B cell (primary cell): ENCODE measurements at regions not wholly inside any gene's neighbourhood (a gene's known extent, or its start where the extent isn't known, plus 50 kb on each side); places are given as distances from the start of the nearest gene placed in this dataset.
"Not testable (repeated sequence)": the region's sequence is repeated elsewhere in the genome, so short reads cannot be mapped to it uniquely, and the experiment has no call there.

Experiments used
- ATAC-seq: fragments of 200-7000 bp; cut with Tn5 transposase; one replicate; pipeline ENCODE4 v1.10.0; 2021; ENCODE audit warnings: low read depth, mild to moderate bottlenecking, moderate number of reproducible peaks, moderate library complexity
- CTCF ChIA-PET: fragments of 350-600 bp; sonication (Branson Sonifier 250); formaldehyde crosslinking; loops from one replicate; lab custom pipeline; 2021; ENCODE audit warnings: antibody characterized with exemption, inconsistent platforms; lab: Charles Lee
- POLR2A ChIA-PET: fragments of 350-600 bp; sonication (Branson Sonifier 250); formaldehyde crosslinking; loops from one replicate; lab custom pipeline; 2021; ENCODE audit warnings: antibody characterized with exemption; lab: Charles Lee
- DNase-seq: peaks from one replicate; pipeline ENCODE4 v3.0.0; 2013
- H2AFZ ChIP-seq: 2 replicates; pipeline ENCODE4 v1.6.1; 2012; ENCODE audit warnings: mild to moderate bottlenecking, low read depth, low read length; ENCODE audit not compliant: insufficient read depth, poor library complexity, severe bottlenecking
- H3K27ac ChIP-seq, 2 donors: 1 replicate in 1 of 2; 2 replicates in 1 of 2; pipeline ENCODE4 v1.5.1; 2012 to 2013; ENCODE audit warnings: low read length in 2 of 2, mild to moderate bottlenecking in 2 of 2, moderate library complexity in 1 of 2
- H3K27me3 ChIP-seq, 4 experiments: fragments of 200-600 bp in 1 of 4; sonication (generic) in 1 of 4; replicated peaks in 1 of 4; 1 replicate in 2 of 4; 2 replicates in 2 of 4; pipeline versions ENCODE4 v1.6.1 to v1.7.0; 2013 to 2016; ENCODE audit warnings: low read length in 3 of 4, mild to moderate bottlenecking in 2 of 4, mixed read lengths in 1 of 4, moderate library complexity in 1 of 4; ENCODE audit not compliant: insufficient read depth in 4 of 4, control insufficient read depth in 3 of 4; ENCODE audit errors: control extremely low read depth in 1 of 4
- H3K36me3 ChIP-seq, 2 experiments: replicated peaks in 1 of 2; 1 replicate in 1 of 2; 2 replicates in 1 of 2; pipeline versions ENCODE4 v1.6.1 to v1.7.1; 2013; ENCODE audit warnings: low read length in 1 of 2; ENCODE audit not compliant: insufficient read depth in 2 of 2, control insufficient read depth in 1 of 2; ENCODE audit errors: control extremely low read depth in 1 of 2, extremely low read depth in 1 of 2
- H3K4me1 ChIP-seq, 2 donors: fragments of 200-600 bp in 1 of 2; sonication (generic) in 1 of 2; 1 replicate in 1 of 2; 2 replicates in 1 of 2; pipeline versions ENCODE4 v1.5.1 to v1.6.1; 2013 to 2017; ENCODE audit warnings: low read length in 2 of 2; ENCODE audit not compliant: control insufficient read depth in 2 of 2, insufficient read depth in 2 of 2
- H3K4me2 ChIP-seq: replicated peaks from 2 replicates; pipeline ENCODE3; 2012; ENCODE audit warnings: mild to moderate bottlenecking, low read depth, low read length; ENCODE audit not compliant: poor library complexity, severe bottlenecking
- H3K4me3 ChIP-seq, 5 experiments: fragments of 200-600 bp in 1 of 5; sonication (generic) in 1 of 5; 1 replicate in 3 of 5; 2 replicates in 2 of 5; pipeline versions ENCODE4 v1.5.1 to v1.7.0; 2011 to 2016; ENCODE audit warnings: low read length in 4 of 5, mild to moderate bottlenecking in 4 of 5, low read depth in 2 of 5, control low read depth in 1 of 5, moderate library complexity in 1 of 5; ENCODE audit not compliant: insufficient read depth in 1 of 5; ENCODE audit errors: control extremely low read depth in 1 of 5, extremely low read depth in 1 of 5
- H3K79me2 ChIP-seq: fragments of 200-600 bp; sonication (generic); one replicate; pipeline ENCODE4 v1.6.0; 2016; ENCODE audit warnings: low read length; ENCODE audit not compliant: control insufficient read depth, insufficient read depth
- H3K9ac ChIP-seq: fragments of 200-600 bp; sonication (generic); 2 replicates; pipeline ENCODE4 v1.6.1; 2017; ENCODE audit warnings: mild to moderate bottlenecking, low read length, moderate library complexity
- H3K9me3 ChIP-seq, 3 donors: one replicate each; pipeline versions ENCODE4 v1.6.1 to v1.7.1; 2013; ENCODE audit warnings: low read length in 2 of 3; ENCODE audit not compliant: control insufficient read depth in 2 of 3, insufficient read depth in 1 of 3; ENCODE audit errors: control extremely low read depth in 1 of 3
- H4K20me1 ChIP-seq: 2 replicates; pipeline ENCODE4 v1.6.0; 2012; ENCODE audit warnings: mild to moderate bottlenecking, low read length; ENCODE audit not compliant: insufficient read depth, control insufficient read depth, poor library complexity, severe bottlenecking
- H3K27ac Mint-ChIP-seq: one replicate; pipeline ENCODE4 v1.8.0; 2021; ENCODE audit warnings: mixed read lengths
- H3K27me3 Mint-ChIP-seq: one replicate; pipeline ENCODE4 v1.8.0; 2021; ENCODE audit warnings: mixed read lengths
- H3K4me1 Mint-ChIP-seq: one replicate; pipeline ENCODE4 v1.8.0; 2021; ENCODE audit warnings: mixed read lengths
- H3K4me3 Mint-ChIP-seq: one replicate; pipeline ENCODE4 v1.8.0; 2021; ENCODE audit warnings: mixed read lengths
- H3K9me3 Mint-ChIP-seq: one replicate; pipeline ENCODE4 v1.8.0; 2022; ENCODE audit warnings: mixed read lengths; ENCODE audit not compliant: insufficient read depth
- EZH2 ChIP-seq: IDR thresholded peaks from 2 replicates; pipeline ENCODE4 v1.6.1; 2012; ENCODE audit warnings: borderline replicate concordance, low read depth, mild to moderate bottlenecking, moderate library complexity, low read length; ENCODE audit not compliant: insufficient read depth, poor library complexity, severe bottlenecking
- WGBS: methylation state at CpG from one replicate; pipeline ENCODE4 v1.1.5; 2013; ENCODE audit warnings: missing lambda C conversion rate; ENCODE audit not compliant: insufficient coverage; 5-methylcytosine and 5-hydroxymethylcytosine counted together
- intact Hi-C: fragments of 100-400 bp; cut with micrococcal nuclease; formaldehyde crosslinking; loops from one replicate; pipeline ENCODE4 v1.10.0; 2022
- TF ChIP-seq, protein P1 (sequence below): fragments of 200-600 bp; IDR thresholded peaks from one replicate; pipeline ENCODE4 v1.8.0; 2022; ENCODE audit warnings: antibody characterized with exemption, mild to moderate bottlenecking

GRCh38 chr5:82509762-82510161 is 231.6 kb upstream of the RPS23 start:
- WGBS = no CpG with 5 or more reads among the region's 1 CpG
- H3K4me2 ChIP-seq = no peak overlapping the region
- no peak overlapping the region for H3K27ac ChIP-seq
- H3K4me1 Mint-ChIP-seq = no peaks in the 10 kb centered on the region
- no peak overlapping the region for H3K4me3 ChIP-seq
- H3K4me1 ChIP-seq = no peaks in the 10 kb centered on the region
- no peak overlapping the region for H2AFZ ChIP-seq
- H3K27ac Mint-ChIP-seq = no peak overlapping the region
- H3K9me3 ChIP-seq = peaks cover 0 to 2% (median 0%) of the 10 kb centered on the region in 3 donors
- no peaks in the 10 kb centered on the region for H3K9me3 Mint-ChIP-seq
- H3K4me3 Mint-ChIP-seq = no peak overlapping the region
- H3K9ac ChIP-seq = no peak overlapping the region
- no peaks in the 10 kb centered on the region for H4K20me1 ChIP-seq
- intact Hi-C loops = no loop called here
- H3K27me3 ChIP-seq = no peaks in the 10 kb centered on the region
- H3K36me3 ChIP-seq = no peaks in the 10 kb centered on the region
- TF ChIP-seq EZH2 = no peak
- TF ChIP-seq, protein P1, sequence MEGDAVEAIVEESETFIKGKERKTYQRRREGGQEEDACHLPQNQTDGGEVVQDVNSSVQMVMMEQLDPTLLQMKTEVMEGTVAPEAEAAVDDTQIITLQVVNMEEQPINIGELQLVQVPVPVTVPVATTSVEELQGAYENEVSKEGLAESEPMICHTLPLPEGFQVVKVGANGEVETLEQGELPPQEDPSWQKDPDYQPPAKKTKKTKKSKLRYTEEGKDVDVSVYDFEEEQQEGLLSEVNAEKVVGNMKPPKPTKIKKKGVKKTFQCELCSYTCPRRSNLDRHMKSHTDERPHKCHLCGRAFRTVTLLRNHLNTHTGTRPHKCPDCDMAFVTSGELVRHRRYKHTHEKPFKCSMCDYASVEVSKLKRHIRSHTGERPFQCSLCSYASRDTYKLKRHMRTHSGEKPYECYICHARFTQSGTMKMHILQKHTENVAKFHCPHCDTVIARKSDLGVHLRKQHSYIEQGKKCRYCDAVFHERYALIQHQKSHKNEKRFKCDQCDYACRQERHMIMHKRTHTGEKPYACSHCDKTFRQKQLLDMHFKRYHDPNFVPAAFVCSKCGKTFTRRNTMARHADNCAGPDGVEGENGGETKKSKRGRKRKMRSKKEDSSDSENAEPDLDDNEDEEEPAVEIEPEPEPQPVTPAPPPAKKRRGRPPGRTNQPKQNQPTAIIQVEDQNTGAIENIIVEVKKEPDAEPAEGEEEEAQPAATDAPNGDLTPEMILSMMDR = no peak
- H3K27me3 Mint-ChIP-seq = no peaks in the 10 kb centered on the region
- ATAC-seq (no peak), DNase-seq (no peak)
- CTCF ChIA-PET = no interaction called here
- POLR2A ChIA-PET = no interaction called here
- no peaks in the 10 kb centered on the region for H3K79me2 ChIP-seq

- H3K9me3 ChIP-seq, H3K9me3 Mint-ChIP-seq, H2AFZ ChIP-seq, H3K4me2 ChIP-seq, H3K9ac ChIP-seq, H3K79me2 ChIP-seq, DNase-seq, intact Hi-C loops, H3K27me3 Mint-ChIP-seq, H3K4me1 Mint-ChIP-seq, CTCF ChIA-PET, H3K27ac Mint-ChIP-seq, ATAC-seq, H3K27ac ChIP-seq, H4K20me1 ChIP-seq, H3K27me3 ChIP-seq, H3K4me3 Mint-ChIP-seq, H3K4me1 ChIP-seq, H3K36me3 ChIP-seq, H3K4me3 ChIP-seq, POLR2A ChIA-PET: not testable (repeated sequence)
- no CpG with 5 or more reads among the region's 3 CpGs for WGBS
Observed at GRCh38 chr5:82506390-82506789, 228.2 kb upstream of the RPS23 start.
